HG02852 (cell line): ENCODE measurements at regions not wholly inside any gene's neighbourhood (a gene's known extent, or its start where the extent isn't known, plus 50 kb on each side); places are given as distances from the start of the nearest gene placed in this dataset.

Experiments used
- ATAC-seq: cut with Tn5 transposase; IDR thresholded peaks from one replicate; pipeline ENCODE4 v1.9.1; 2021; ENCODE audit warnings: mild to moderate bottlenecking, moderate library complexity; ENCODE audit not compliant: unreplicated experiment

DNA sequence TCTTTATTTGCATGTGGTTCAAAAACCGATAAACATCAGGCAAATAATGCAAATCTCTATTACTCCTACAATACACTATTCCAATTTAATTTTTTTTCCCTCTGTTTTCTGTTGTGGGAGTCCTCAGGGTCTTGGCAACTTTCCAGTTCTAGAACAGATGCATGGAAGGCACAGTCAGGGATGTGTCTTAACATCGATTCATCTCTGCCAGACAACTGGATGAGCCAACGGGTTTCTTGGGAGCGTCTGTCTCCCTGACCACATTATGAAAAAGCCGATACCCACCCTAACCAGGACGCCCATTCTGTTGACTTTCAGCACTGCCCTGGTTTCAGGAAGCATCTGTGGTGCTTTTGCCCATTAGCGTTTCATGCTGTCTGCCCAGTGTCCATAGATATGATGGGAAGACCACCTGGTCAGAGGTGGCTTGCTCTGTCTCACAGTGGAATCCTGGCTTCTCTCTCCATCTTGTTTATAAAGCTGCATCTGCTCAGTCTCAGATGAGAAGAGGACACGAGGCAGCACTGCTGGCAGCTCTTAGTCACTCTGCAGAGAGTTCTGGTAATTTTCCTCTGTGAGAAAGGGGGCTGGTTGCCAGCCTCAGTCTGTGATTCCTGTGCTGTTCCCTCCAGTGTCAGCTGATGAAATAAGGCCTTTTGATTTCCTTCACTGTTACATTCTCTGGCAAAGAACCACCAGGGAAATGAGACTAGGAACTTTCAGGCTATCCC is 57.9 kb upstream of the KCNE4 start:
- no peak for ATAC-seq

DNA sequence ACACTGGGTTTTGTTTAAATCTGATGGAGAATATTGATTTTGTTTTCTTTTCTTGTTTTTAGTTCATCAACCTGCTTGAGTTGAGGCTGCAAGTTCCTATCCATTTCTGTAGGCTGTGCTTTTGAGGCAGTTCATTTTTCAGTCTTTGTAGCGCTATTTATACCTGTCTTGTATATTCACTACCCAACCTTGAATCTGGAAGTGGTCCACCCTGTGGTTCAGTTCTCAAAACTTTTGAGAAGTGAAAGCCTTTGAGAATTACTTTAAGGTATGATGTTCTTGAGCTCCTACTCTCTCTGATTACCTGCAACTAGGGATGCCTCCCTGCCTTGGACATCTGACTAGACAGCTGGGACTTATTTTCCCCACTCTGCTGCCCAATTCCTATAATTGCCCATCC is 53.5 kb upstream of the KCNE4 start:
- ATAC-seq: peak; percentile 91

DNA sequence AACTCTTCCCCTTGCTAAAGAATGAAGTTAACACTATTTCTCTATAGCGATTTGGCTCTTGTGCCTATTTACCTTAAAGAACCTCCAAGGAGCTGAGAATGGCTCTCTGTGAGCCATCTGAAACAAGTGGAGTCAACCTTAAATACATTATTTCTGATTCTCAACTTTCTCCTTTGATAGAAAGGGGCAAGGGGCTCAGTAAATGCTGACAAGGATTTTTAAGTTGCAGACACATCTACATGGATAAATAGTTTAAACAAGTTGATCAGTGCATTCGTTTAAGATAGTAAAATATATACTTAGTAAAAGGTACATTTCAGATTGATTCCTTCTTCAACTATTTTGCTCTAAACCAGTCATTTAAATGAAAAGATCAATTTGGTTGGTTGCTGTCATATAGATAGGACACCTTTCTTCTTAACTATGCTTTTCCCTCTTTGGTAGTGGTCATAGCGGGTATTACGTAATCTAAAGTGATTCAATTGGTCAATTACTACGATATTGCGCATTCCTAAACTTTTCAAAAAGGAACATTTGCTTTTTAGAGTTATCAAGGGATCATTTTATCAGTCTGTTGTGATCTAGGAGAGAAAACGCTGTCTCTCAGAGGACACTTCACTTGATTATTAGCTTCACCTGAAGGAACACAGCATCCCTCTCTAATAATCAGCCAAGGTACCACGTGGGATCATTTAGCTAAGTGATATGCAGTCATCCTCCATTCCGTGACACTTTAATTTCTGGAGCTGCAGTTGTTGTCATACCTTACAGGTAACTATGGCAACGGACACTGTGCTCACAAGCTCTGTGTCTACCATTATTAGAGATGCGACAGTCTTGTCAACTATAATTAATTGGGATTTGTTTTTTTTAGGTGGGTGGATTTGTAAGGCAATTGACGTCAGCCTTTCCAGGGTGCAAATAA is 50.9 kb upstream of the KCNE4 start:
- no peak for ATAC-seq

DNA sequence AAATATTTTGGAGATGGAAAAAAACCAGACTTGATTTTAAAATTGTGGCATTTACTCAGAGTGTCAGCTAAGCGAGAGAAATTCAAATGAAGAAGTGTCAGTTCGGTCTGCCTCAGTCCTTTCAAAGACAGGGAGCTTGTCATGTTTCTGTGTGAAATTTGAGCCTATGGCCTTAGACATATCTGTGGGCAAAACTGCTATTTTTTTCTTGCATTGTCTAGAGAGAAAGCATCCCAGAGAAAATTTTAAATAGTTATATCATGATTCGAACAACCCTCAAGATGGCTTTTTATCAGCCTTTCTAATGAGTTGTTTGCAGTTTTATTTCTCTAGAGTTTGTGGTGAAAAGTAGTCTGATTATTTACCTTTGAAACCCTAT is 50.2 kb upstream of the KCNE4 start:
- ATAC-seq: no peak
